ENCODE measurements at regions not wholly inside any gene's neighbourhood (a gene's known extent, or its start where the extent isn't known, plus 50 kb on each side); places are given as distances from the start of the nearest gene placed in this dataset.
"Not testable (repeated sequence)": the region's sequence is repeated elsewhere in the genome, so short reads cannot be mapped to it uniquely, and the experiment has no call there.

- peaks cover 11% of the 10 kb centered on the region for H3K9me3 Mint-ChIP-seq (ENCODE audit: unreplicated experiment)
- DNase-seq (ENCODE audit: extremely low spot score, unreplicated experiment): peak; percentile 81
- not testable (repeated sequence) for H3K27me3 Mint-ChIP-seq (ENCODE audit: unreplicated experiment); H3K4me1 Mint-ChIP-seq (ENCODE audit: unreplicated experiment); H3K4me3 Mint-ChIP-seq (ENCODE audit: unreplicated experiment); H3K27ac Mint-ChIP-seq (ENCODE audit: unreplicated experiment); H3K36me3 Mint-ChIP-seq (ENCODE audit: unreplicated experiment)
Observed at GRCh38 chr16:32401211-32401610, 148.1 kb downstream of the TP53TG3D start.

All from osteocyte (in vitro differentiated cells).